NCI-H82 treated with DMSO at 0.1 percent for 48 hours (cell line): ENCODE measurements at regions not wholly inside any gene's neighbourhood (a gene's known extent, or its start where the extent isn't known, plus 50 kb on each side); places are given as distances from the start of the nearest gene placed in this dataset.

Experiments
- DNase-seq: peaks from one replicate; lab custom pipeline; 2025; ENCODE audit not compliant: unreplicated experiment; lab: John Stamatoyannopoulos, UW

DNA sequence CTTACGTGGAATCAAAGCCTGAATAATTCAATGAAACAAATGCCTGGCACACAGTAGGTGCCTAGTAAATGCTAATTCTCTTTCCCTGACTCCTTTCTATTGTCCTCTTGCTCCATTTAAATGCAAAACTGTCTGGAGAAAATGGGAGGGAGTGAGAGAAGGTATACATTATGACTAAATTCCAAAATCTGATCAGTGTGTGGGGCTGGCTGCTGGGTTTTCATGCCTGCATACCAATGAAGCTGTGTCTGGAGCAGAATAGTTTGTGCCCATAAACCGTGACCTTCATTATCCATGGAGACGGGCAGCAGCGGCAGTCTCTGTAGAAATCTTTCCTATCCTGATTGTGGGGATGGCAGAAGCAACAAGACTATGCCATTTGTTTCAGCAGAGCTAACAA, 223.4 kb upstream of the ZBED5 start:
- no peak for DNase-seq

- no peak for DNase-seq
These were observed 220.7 kb upstream of the ZBED5 start for GRCh38 chr11:11078344-11079086.

- DNase-seq, result no peak
These were observed 220.0 kb upstream of the ZBED5 start for GRCh38 chr11:11077898-11078297.

GRCh38 chr11:11076879-11077278, 219.0 kb upstream of the ZBED5 start:
- DNase-seq, result no peak

DNA sequence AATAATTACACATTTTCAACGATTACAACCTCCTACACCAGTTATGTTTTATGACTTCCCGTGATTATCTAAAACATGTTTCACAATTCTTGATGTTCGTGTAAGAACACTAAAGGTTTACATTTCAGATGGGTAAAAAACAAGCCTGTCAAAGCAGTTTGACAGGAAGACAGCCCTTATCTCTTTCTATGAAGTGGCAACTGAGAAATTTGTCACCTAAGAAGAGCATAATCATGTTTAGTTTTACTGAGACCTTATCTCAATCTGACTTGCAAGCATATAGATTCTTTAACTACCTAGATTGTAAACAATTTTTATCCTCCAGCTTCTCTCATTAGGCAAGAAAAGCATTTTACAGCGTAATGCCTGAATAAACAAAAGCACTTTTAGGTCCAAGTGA, 218.4 kb upstream of the ZBED5 start:
- DNase-seq, result no peak

GRCh38 chr11:11075515-11076171, 217.8 kb upstream of the ZBED5 start:
- DNase-seq, result no peak

DNA sequence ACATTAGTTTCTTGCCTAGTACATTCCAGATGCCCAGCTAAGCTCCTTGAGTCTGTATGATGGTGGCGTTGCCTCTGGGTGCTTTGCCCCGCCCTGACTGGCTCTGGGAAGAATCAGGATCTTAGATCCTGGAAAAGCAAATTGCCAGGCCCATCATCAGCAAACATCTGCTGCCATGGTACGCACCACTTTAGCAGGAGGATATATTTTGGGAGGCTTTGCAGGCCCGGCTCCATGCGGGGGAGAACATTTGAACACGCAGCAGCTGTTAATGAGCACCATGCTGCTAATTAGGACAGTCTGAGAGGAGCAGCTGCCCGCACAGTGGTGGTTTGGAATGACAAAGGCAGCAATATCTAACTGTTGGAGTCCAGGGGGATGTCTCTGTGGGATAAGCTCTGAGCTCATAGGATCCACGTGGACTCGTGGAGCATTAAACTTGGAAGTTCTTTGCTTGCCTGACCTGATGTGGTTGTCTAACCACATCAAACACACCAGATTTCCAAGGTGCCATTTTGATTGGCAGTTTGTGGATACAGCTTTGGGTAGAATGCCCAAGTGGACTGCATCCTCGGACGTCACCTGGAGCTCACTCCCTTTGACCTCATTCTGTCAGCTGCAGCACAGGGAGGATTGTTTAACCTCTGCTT, 217.0 kb upstream of the ZBED5 start:
- DNase-seq, result no peak

- no peak for DNase-seq
These were observed 216.1 kb upstream of the ZBED5 start for GRCh38 chr11:11073996-11074395.

- DNase-seq, result no peak
These were observed 214.2 kb upstream of the ZBED5 start for GRCh38 chr11:11072067-11072466.

- no peak for DNase-seq
These were observed 213.6 kb upstream of the ZBED5 start for GRCh38 chr11:11071486-11071885.

DNA sequence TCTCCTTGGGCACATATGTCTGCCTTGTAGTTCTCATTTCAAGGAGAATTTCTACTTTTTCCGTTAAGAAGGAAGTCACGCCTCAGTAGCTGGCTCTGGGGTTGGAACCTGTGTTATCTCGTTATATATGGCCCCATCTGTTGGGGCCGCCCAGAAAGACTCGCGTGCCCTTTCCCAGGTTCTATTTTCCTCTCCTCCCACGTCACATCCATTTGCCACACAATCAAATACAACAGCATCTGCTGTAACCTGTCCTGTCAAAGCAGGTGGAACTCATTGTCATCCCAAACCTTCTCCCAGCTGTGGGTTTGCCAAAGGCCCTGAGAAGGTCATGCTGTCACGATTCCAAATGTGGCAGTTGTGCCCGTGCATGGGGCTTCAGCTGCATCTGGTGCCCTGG, 213.1 kb upstream of the ZBED5 start:
- no peak for DNase-seq

DNA sequence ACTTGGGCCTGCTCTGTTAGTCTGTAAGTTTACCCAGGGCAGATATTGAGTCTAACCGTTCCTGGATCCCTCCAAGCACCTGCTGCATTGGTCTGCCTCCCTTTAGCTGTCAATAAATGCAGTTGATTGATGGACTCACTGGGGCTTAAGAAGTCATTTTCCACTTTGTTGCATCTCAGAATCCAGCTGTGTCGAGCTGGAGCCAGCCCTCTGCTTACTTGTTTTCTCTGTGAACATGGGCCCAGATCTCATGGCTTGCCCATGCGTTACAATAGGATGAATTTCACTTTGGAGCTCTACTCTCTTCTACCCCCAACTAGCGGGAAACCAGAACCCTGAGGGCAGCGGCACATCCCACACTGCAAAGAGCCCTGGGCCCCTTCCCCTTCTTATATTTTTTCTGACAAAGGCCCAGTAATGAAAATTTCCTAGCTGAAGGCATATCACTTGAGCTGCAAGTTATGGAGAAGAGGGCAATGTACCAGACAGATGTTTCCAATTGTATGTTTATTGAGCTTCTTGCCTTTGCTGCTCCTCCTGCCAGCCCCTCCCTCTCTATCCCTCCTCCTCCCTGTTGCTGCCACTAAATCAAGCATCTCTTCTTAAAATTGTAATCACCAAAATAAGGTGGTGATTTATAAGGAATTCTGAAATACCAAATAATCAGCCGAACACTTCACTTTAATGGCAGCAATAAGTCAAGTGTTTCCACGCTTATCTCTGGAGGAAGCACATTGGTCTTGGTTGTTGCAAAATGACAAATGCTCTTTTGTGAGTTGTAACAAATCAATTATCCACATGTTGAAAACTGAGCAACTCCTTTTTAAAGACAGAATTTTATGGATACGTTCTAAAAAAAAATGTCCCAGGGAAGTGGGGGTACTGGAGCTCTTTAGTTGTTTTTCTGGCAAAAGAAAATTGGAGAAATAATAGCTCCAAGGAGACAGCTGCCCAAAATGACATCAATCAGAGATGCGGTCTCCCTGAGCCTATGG, 212.3 kb upstream of the ZBED5 start:
- DNase-seq, result no peak

DNA sequence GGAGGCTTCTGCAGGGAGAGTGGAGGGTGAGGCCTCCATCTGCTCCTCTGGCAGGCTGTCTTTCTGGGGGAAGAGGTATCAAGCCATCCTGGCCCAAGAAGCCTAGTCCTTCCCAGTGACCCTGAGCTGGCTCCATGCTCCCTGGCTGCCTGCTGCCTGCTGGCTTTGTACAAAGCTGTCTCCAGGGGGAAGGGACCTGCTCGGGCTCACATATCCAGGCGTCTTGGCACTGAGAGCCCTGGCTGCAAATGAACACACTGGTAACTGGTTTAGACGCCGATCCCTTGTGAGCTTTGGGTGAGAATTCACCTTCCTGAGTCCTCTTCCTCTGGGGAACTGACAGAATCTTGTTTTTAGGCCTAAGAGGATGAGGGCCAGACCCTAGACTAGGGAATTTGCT, 210.3 kb upstream of the ZBED5 start:
- DNase-seq, result no peak

DNA sequence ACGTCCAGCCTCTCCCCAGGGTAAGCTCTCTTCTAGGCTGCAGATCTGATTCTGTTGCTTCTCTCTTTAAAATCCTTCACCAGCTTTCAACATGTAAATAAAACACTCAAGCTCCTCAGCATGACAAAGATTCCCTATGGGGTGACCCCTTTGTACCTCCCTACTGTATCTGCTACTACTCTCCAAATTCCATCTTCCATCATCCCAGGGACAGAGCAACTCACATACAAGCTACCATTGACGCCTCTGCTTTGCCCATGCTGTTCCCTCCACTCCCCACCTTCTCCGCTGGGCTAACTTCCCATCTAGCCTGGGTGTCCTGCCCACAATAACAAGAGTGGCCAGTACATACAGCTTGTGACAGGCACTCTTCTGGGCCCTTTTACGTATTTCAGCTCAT, 207.5 kb upstream of the ZBED5 start:
- DNase-seq, result no peak

GRCh38 chr11:11057472-11057854, 199.6 kb upstream of the ZBED5 start:
- no peak for DNase-seq

DNA sequence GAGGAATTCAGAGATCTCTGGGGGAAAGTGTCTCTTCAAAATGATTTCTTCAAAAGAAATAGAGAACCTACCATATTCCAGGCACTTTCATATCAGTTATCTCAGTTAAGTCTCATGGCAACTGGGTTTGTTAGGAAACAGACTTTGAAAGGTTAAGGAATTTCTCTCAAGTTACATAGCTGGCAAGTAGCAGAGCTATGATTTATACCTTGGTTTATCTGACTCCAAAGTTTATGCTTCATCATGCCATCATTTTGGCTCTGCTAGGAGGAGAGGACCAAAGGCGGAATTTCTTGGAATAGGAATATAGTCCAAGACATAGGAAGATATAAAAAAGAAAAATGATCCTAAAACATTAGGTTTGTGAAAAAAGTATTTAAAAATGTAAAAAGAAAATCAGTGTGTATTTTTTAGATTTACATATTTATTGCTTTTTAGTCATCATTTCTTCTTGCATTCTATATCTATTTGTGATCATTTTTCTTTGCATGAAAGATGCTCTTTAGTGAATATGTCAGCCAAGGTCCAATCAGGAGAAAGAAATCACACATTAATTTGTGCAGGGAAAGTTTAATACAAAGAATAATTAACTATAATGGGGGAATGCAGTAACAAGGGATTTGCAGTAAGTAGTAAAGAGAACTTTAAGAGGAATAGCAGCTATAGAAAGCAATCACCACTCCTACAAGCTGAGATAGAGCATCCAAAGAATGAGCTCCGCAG, 199.1 kb upstream of the ZBED5 start:
- DNase-seq, result no peak

- no peak for DNase-seq
These were observed 198.5 kb upstream of the ZBED5 start for GRCh38 chr11:11056316-11056715.

DNA sequence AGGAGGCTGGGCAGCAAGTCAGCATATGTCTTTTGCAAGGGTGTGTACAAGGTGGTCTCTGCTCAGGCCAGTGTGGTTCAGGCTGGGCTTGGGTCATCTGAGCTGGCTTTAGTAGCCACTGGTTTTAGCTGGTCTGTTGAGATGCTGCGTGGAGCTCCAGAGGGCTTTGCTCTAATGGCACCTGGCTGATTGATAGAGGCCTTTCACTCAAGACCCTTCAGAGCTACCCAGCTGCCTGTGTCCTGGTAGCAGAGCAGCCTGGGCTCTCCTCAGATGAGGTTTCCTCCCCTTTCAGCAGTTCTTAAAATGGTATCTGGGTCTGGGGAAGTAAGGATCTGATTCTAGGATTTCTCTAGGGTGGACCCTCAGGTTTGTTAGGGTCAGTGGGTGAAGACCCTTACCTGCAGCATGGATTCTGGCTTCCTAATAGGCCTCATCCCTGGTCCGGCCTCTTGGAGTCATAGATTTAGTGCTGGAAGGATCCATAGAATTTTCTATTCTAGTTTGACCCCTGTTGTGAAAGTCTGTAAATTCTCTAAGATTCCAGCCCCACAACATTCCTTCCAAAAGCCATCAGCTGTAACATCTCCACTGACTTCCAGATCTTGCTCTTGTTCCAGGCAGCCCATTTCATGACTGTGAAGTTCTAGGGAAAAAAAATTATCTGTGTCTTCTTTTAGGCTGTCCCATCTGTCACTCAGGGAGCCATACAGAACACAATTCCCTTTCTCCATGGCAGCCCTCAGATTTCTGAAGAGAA, 190.2 kb upstream of the ZBED5 start:
- no peak for DNase-seq

DNA sequence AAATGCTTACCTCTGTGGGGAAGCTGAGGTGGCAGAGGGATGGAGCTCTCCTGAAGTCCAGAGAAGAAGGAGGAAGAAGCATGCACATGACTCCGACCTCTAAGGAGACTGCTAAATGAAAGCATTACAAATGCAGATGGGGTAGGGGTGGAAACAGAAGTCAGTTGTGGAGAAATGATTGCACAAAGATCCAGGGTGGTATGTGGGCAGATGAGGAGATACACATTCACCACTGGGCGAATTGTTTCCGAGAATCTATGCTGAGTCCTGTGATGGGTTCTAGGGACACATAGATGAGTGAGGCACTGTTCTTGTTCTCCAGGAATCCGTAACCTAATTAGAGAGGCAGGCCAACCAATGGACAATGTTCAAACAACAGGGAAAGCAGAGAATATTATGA, 188.9 kb upstream of the ZBED5 start:
- DNase-seq, result no peak
